T47D (cell line): ENCODE measurements at regions not wholly inside any gene's neighbourhood (a gene's known extent, or its start where the extent isn't known, plus 50 kb on each side); places are given as distances from the start of the nearest gene placed in this dataset.
A peak's percentile ranks its signal among the peaks of the same experiment; 100 is the strongest.

Experiments
- DNase-seq, 2 experiments: peaks; one replicate each; pipeline versions ENCODE4 v3.0.0 to v3.0.0-alpha.2; 2011 to 2012; ENCODE audit warnings: low read depth in 1 of 2, low spot score in 1 of 2
- JUND ChIP-seq: IDR thresholded peaks from 2 replicates; pipeline ENCODE4 v1.6.1; 2012; ENCODE audit warnings: low read depth
- in situ Hi-C: cut with HindIII; loops from 2 replicates; pipeline ENCODE4 v1.10.0; 2016; ENCODE audit warnings: low sequenced_read_pairs, low pct_unique_long_range_greater_than_20kb

DNA sequence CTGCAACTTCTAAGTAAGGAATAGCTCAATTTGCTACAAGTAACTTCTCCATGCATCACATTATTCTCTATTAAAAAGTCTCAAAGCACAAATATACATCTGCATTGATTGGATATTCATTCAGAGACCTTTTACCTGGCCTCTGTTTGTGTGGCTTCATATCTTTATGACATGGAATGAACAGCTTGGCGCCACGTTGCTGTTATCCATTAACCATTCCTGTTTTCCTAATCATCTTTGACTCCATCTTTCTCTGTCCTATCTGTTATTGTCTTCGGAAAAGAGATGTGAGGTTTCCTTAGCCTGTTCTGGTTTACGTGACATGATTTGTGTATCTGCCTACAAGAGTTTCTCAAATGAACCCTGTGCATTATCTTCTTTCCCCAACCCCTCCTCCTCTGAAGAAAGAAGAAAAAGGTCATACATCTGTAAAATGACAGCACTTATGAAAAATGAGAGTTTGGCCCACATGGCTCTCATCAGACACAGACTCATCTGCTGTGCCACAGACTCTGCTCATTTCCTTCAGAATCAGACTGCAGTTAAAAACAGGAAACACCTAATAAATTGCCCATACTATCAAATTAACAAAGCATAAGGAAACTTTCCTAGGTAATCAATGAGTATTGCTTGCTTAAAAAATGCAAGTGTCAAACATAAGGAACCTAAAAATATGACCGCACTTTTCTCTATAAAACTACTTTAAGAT is 347.6 kb upstream of the FAM241A start:
- in situ Hi-C loops = no loop called here
- TF ChIP-seq JUND = no peak

DNA sequence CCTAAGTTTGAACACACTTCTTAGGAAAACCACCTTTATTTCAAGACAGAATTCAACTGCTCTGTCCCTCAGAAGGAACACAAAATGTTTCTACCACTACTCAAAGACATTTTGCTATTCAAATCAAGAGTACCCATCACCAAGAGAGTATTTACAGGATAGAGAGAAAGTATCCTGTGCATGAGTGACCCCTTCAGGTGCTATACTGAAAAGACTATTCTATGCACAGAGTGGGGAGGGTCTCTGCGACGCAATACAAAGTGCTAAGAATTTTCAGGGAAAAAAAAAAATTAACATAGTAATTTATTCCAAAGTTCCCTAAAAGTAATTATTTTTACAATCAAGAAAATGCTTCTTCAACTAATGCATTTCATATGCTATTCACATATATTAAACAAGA is 346.4 kb upstream of the FAM241A start:
- TF ChIP-seq JUND = no peak
- DNase-seq = no peak
- in situ Hi-C loops = no loop called here

More for the DNA sequence above, 347.6 kb upstream of the FAM241A start:
- DNase-seq = no peak

DNA sequence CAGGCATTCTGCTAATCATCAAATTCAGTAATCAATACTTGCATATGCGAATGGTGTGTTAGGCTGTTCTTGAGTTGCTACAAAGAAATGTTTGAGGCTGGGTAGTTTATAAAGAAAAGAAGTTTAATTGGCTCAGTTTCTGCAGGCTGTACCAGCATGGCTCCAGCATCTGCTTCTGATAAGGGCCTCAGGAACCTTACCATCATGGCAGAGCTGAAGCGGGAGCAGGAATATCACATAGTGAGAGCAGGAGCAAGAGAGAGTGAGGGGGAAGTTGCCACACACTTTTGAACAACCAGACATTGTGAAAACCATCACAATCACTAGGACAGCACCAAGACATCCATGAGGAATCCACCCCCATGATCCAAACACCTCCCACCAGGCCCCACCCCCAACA is 344.7 kb upstream of the FAM241A start:
- no peak for TF ChIP-seq JUND
- in situ Hi-C loops = no loop called here
- DNase-seq = no peak

DNA sequence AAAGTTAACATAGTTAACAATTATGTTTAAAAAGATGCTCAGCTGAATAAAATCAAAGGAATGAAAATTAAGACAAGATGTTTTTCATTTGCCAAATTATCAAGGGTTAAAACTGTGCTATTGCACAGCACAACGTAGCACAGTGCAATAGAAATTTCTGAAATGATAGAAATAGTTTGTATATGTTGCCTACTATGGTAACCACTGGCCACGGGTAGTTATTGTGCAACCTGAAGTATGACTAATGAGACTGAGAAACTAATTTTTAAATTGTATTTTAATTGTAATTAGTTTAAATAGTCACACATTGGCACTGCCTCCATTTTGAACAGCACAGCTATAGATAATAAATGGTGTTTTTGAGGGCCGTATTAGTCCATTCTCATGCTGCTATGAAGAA is 343.1 kb upstream of the FAM241A start:
- in situ Hi-C loops = no loop called here
- no peak for DNase-seq
- TF ChIP-seq JUND = no peak

DNA sequence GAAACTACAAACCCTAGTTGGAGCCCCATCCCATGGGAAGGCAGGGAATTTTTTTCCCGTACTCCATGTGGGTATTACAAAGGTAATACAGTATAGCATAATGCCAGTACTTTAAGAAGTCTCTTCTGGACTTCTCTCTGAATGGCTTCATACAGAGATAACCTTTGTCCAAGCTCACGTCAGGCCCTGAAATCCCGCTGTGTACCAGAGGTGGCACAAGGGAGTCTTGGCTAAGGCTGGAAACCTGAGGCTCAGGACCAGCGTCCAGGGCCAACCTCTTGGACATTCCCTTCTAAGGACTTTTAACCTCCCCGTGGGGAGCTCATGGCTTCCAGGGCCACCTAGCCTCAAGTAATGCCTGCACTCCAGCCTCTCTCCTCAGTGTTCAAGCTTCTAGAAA is 338.9 kb upstream of the FAM241A start:
- DNase-seq = peak in 1 of 2 experiments; percentile 8
- TF ChIP-seq JUND = no peak
- in situ Hi-C loops = no loop called here

DNA sequence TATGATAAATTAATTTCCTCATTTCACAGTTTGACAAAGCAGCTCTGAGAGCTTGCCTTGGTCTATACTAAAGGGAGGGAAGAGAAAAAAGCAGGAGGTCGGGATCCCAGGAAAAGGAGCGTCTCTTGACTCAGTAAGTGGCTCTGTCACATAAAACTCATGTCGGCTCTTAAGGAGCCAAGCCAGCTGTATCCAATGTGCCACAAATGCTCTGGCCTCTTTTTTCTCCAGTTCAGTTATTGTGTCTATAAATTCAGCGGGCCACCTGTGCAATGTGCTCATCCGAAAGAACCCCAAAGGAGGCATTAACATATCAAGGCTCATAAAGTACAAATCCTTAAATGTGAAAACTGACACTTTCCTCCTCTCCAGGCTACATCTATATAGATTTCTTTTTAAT is 337.7 kb upstream of the FAM241A start:
- in situ Hi-C loops = no loop called here
- TF ChIP-seq JUND = no peak
- no peak for DNase-seq

DNA sequence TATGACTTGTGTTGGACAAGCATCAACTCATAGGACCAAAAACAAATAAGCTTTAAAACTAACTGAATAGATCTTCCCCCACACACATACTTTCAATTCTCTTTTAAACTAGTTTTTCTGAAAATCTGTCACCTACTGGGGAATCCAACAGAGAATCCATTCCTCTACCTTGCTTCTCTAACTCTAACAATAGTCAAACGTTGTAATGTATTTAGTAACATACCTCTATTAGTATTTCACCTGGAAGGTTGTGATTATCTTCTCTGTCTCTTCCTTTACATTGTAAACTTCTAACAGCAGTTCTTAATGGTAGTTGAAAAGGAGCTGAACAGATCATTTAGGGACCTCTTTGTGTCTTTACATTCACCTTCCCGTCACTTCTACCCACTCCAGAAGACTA is 337.1 kb upstream of the FAM241A start:
- TF ChIP-seq JUND = no peak
- DNase-seq = no peak
- in situ Hi-C loops = no loop called here

DNA sequence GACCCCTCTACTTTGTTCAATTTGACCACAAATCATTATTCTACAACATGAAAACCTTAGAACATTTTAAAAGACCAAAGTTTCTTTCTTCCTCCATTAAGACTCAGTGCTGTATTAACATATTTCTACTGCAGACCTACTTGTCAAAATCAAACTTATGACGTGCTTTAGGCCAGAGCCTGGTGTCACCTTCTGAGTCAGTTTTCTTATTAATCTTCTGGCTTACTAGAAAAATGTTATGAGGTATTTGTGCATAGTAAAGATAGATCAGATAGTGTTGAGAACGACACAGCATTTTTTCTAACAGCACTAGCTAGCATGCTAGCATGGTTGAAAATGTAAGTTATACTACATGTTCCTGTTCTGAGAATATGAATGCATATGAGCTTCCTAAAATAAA is 333.6 kb upstream of the FAM241A start:
- in situ Hi-C loops = no loop called here
- TF ChIP-seq JUND = no peak
- DNase-seq = no peak

DNA sequence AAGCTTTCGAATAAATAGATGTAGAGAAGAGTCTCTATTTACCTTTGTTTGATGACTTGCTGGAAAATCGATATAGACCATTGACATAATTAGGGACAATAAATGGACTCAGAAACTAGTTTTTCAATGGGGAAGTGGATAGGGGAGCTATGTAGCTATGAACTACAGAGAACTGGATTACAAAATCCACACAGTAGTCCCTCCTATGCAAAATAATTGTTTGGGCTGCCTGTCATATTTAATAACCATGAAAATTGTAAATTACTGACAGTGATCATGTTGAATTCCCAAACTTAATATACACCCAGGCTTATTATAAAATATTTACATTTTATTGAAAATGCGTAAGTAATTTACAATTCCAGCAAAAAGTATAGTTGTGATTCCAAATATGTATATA is 333.1 kb upstream of the FAM241A start:
- DNase-seq = no peak
- no peak for TF ChIP-seq JUND
- in situ Hi-C loops = no loop called here

DNA sequence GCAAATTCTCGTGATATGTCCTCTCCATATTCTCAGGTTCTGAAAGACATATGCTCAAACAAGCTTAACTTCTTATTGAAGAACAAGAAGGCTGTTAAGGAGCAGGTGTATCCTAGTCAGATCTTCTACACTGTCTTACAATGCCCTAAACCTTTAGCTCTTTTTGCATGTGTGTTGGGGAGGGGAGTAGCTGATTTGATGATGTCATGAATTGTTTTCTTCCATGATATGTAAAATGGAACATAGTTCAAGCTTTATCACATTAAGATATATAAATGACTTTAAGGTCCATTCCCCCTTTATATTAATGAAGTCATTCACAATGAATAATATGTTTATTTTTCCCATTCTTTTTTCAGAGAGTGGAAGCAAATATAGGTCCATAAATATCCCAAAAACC is 332.5 kb upstream of the FAM241A start:
- in situ Hi-C loops = no loop called here
- no peak for DNase-seq
- no peak for TF ChIP-seq JUND

DNA sequence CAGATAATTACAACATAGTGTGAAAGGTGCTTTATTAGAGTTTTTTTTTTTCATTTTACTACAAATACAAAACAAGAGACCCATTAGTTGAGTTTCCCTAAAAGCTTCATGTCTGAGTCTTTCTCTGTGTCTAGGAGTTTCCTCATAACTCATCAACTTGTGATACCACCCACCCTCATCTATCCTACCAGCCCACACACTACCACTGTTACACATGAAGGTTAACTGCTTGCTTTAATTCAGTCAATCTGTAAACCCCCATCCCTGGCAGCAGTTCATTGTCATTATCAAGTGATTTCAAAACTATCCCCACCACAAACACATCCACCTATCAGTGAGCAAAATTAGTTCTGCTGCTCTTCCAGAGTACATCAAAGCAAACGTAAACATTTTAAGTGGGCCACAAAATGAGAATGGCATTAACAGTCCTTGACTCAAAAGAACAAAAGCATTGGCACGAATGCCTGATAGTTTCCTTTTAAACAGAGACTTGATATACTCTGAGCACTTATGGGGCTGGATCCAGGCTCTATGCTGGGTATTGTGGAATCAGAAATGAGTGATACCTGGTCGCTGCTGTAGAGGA is 331.6 kb upstream of the FAM241A start:
- TF ChIP-seq JUND = no peak
- DNase-seq = no peak
- in situ Hi-C loops = no loop called here

DNA sequence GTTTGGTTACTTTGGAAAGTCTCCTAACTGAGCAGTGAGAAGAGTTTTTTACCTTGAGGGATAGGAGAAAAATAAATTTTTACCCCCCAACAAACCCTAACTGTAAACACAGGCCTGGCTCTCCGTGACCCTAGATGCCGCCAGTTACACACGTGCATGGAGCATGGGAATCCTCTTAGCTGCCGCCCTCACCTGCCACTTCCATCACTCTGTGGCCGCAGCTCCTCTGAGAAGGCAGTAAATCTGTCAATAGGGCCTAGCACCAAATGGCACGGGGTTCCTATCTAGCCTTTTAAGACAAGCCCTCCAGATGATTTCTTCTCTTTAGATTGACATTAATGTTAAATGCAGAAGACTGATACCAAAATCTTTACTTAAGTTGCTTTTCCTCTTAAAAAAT is 330.3 kb upstream of the FAM241A start:
- no peak for TF ChIP-seq JUND
- in situ Hi-C loops = no loop called here
- DNase-seq = no peak

DNA sequence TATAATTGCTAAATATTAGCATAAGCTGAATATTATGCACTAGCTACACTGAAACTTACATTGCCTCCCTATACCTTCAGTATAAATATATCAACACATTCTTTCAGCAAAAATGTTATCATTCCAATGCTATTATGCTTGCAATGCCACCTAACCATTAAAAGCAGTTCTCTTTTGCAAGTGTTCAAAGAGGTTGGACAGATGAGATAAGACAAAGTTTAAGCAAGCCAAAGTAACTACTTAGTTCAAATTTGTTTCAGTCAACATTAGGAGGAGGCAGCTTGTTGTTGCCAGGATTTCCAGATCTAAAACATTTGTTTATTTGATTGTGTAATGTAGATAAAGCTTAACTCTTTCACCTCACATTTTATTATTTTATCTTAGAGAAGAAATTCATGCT is 323.9 kb upstream of the FAM241A start:
- no peak for DNase-seq
- in situ Hi-C loops = no loop called here
- TF ChIP-seq JUND = no peak

DNA sequence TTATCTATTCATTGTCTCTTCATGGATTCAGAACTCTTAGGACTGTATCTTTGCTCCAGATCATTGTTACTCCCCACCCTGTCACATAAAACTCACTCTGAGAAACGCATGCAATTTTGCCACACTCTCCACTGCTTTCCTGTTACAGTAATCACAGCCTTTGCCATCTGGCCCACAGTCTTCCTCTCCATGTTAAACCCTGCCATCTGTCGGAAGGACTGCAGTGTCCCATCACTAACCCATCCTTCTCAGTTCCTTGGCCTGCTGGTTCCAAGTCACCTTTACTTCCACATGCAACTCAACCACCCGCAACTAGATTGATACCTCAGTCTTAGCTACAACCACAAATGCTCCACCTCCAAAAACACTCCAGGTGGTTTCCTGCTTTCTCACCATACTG is 308.7 kb upstream of the FAM241A start:
- no peak for DNase-seq
- TF ChIP-seq JUND = no peak
- in situ Hi-C loops = no loop called here
